GM18951 (cell line): ENCODE measurements at regions not wholly inside any gene's neighbourhood (a gene's known extent, or its start where the extent isn't known, plus 50 kb on each side); places are given as distances from the start of the nearest gene placed in this dataset.

Experiments used
- POLR2A ChIP-seq: IDR thresholded peaks from 4 replicates; pipeline ENCODE4 v1.6.1; 2011; ENCODE audit warnings: mild to moderate bottlenecking; ENCODE audit not compliant: insufficient read length, insufficient read depth; ENCODE audit errors: extremely low read depth
- in situ Hi-C: fragments of 300-500 bp; cut with MboI; formaldehyde crosslinking; loops from one replicate; pipeline ENCODE4 v1.12.0; 2022; ENCODE audit warnings: low sequenced_read_pairs, mixed read lengths, inconsistent platforms; ENCODE audit not compliant: unreplicated experiment

- in situ Hi-C loops, result no loop called here
- TF ChIP-seq POLR2A, result no peak
These were observed 372.9 kb downstream of the ARL6IP6 start for GRCh38 chr2:153091344-153091743.

- in situ Hi-C loops, result no loop called here
- no peak for TF ChIP-seq POLR2A
These were observed 360.9 kb downstream of the ARL6IP6 start for GRCh38 chr2:153079315-153079714.

GRCh38 chr2:153077311-153077710 is 358.9 kb downstream of the ARL6IP6 start:
- in situ Hi-C loops, result no loop called here
- no peak for TF ChIP-seq POLR2A

- in situ Hi-C loops, result no loop called here
These were observed 355.8 kb downstream of the ARL6IP6 start for GRCh38 chr2:153074207-153074606.

DNA sequence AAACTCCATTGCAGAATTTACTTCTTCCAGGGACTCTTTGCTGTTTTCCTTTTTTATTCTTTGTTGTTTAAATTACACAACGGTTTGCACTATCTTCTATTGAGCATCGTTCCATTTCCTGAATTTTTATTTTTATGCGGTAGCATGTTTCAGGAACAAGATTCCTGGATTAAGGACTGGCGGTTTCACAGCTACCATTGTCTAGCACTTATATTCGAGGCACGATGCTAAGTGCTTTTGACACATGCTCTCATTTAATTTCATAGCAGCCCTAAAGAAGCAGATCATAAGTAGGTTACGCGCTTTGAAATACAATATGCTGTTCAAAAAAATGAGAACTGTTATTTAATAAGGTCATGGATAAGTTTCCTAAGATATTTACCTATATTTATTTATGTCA is 354.4 kb downstream of the ARL6IP6 start:
- TF ChIP-seq POLR2A, result no peak
- in situ Hi-C loops, result no loop called here

More at GRCh38 chr2:153074207-153074606, 355.8 kb downstream of the ARL6IP6 start:
- no peak for TF ChIP-seq POLR2A

DNA sequence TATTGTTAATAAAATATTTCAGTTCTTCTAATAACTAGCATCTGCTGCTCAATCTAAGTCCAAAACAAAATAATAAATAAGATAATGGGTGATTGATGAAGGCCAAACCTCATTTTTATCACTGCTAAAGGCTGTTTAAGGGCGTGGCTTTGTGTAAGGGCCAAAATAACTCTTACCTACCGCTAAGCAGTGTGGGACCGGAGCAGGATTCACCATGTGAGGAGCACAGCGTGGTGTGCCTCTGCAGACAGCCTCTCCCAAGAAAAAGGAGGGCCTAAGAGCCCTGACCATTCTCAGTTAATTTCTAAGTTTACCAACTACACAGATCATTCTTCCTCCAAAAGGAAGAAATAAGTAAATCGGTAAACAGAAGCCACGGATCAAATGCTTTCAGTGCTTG is 353.7 kb downstream of the ARL6IP6 start:
- no peak for TF ChIP-seq POLR2A
- in situ Hi-C loops, result no loop called here

- TF ChIP-seq POLR2A, result no peak
- in situ Hi-C loops, result no loop called here
These were observed 352.7 kb downstream of the ARL6IP6 start for GRCh38 chr2:153071090-153071489.

DNA sequence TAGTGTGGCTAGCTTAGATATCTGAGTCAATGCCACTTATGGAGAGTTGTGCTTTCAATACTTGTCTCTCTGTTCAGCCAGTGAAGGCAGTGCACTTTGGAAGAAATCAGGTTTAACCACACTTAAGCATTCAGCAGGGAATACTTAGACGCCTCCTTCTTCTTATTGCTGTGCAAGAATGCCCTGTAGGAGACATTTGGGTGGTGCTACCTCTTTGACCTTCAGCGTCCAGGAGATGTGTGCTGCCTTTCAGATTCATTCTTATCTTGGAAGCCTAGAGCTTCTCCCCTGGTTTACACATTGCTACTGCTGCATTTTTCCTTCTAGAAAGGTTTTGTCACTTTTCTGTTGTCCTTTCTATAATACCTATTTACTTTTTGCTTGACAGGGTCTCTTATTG is 350.5 kb downstream of the ARL6IP6 start:
- in situ Hi-C loops, result no loop called here

GRCh38 chr2:153068052-153068451 is 349.6 kb downstream of the ARL6IP6 start:
- TF ChIP-seq POLR2A, result no peak
- in situ Hi-C loops, result no loop called here

More for the DNA sequence above, 350.5 kb downstream of the ARL6IP6 start:
- no peak for TF ChIP-seq POLR2A

- in situ Hi-C loops, result no loop called here
- no peak for TF ChIP-seq POLR2A
These were observed 341.1 kb downstream of the ARL6IP6 start for GRCh38 chr2:153059338-153060052.

DNA sequence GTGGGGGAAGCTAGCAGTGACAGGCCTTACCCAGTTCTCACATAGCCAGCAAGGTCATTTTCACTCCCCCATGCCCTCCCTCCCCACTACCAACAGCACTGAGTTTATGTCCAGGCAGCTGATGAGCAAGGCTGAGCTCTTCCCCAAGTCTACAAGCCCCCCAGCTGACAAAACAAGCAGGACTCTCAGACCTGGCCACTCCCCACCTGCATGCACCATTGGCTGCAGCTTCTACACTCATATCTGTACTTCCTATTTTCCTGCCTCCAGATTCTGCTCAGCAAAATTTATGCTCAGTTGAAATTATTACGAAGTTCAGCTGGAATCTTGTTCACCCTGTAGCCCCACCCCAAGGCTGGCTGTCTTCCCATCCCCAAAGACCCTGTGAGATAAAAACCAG is 339.3 kb downstream of the ARL6IP6 start:
- in situ Hi-C loops, result no loop called here
- no peak for TF ChIP-seq POLR2A

- no peak for TF ChIP-seq POLR2A
- in situ Hi-C loops, result no loop called here
These were observed 336.8 kb downstream of the ARL6IP6 start for GRCh38 chr2:153055182-153055581.

DNA sequence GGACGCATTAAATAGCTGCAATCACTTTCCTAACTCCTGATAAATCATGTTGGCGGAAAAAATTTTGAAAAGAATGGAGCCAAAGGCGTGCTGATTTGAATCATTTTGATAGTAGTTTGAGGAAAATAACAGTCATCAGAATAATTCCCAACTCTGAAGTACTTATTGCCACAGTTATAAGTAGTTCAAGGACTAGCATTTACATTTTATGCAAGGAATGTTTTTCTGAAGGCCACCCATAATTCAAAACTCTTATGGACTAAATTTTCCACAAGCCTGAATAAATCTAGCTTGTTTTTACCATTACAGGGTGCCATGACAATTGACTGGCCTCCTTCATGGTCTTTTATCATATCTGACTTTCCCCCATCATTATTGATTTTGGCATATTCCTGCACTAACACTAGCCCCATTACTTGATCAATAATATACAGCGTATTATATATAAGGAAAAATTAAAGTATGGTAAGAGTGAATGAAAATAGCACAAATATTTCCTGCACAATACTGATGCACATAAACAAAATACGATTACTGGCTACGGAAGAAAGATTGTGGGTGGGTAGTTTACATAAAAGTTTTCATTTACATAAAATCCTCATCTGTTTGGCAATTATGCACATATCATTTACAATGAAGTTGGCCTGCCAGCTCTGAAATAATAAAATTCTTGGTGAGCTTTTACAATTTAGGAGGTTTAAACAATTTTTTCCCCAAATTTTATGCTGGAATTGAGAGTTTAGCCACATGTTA is 334.6 kb downstream of the ARL6IP6 start:
- in situ Hi-C loops, result no loop called here
- TF ChIP-seq POLR2A, result no peak

DNA sequence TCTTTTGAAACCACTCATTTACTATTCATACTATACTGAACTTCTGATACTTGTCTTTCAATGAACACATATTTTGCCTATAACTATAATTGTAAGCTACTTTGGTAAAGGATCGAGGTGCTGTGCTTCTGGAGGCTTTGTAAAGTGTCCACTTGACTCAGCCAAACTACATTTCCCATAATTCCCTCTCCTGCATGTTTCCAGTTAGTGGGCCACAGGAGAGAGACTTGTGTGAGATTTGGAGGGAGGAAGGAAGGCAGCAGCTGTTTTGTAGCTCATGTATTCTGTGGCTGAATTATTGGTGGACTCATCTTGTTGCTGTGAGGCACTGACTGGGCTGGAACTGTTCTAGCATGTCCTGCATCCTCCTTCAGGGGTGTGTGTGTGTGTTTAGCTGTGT is 328.8 kb downstream of the ARL6IP6 start:
- TF ChIP-seq POLR2A, result no peak
- in situ Hi-C loops, result no loop called here

DNA sequence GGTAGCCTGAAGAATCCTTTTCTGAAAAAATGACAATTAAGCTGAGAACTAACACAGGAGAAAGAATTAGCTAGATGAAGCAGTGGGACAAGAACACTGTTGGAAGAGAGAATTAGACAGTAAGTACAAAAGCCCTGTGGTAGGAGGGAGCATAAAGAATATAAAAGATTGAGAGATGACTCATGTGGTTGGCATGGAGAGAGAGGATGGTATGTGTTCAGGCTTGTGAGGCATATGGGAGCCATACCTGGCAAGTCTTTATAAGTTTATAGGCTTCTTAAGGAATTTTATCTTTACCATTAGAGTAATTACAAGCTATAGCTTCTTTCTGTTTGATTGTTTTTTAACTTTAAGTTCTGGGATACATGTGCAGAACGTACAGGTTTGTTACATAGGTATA is 325.0 kb downstream of the ARL6IP6 start:
- TF ChIP-seq POLR2A, result no peak
- in situ Hi-C loops, result no loop called here

DNA sequence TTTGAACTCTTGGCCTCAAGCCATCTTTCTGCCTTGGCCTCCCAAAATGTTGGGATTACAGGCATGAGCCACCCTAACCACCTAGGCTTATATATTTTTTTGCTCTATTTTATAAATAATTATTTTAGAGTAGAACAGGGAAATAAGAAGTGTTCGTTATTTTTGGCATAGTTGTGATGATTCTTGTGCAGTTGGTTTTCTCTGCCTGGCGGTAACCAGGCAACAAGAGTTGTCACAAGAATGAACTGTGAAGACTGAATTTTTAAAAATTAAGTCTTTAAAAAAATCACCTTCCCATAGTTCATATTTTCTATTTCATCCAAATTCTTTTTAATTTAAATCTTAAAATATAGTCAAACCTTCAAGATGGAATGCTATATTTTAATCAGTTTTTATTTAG is 310.2 kb downstream of the ARL6IP6 start:
- TF ChIP-seq POLR2A, result no peak
- in situ Hi-C loops, result no loop called here
